RWPE2 (cell line): ENCODE measurements at regions not wholly inside any gene's neighbourhood (a gene's known extent, or its start where the extent isn't known, plus 50 kb on each side); places are given as distances from the start of the nearest gene placed in this dataset.

ENCODE experiments used
- ATAC-seq: fragments of 200-7000 bp; cut with Tn5 transposase; 3 replicates; pipeline ENCODE4 v1.9.1; 2021; ENCODE audit warnings: low read depth
- DNase-seq: peaks from one replicate; pipeline ENCODE4 v3.0.0-alpha.2; 2020; ENCODE audit warnings: low spot score
- H3K27ac ChIP-seq: fragments of 450-650 bp; 2 replicates; pipeline ENCODE4 v1.5.1; 2017; ENCODE audit warnings: mild to moderate bottlenecking; ENCODE audit not compliant: poor library complexity, severe bottlenecking
- H3K27me3 ChIP-seq: fragments of 250-450 bp; sonication (Bioruptor Pico); 2 replicates; pipeline ENCODE4 v1.5.1; 2021; ENCODE audit warnings: mild to moderate bottlenecking, moderate library complexity; ENCODE audit not compliant: insufficient read depth, poor library complexity, severe bottlenecking
- H3K36me3 ChIP-seq: fragments of 250-450 bp; sonication (Bioruptor Pico); 2 replicates; pipeline ENCODE4 v1.5.1; 2020; ENCODE audit warnings: low read depth, mild to moderate bottlenecking, moderate library complexity
- H3K4me1 ChIP-seq: fragments of 250-450 bp; sonication (Bioruptor Pico); 2 replicates; pipeline ENCODE4 v1.5.1; 2021; ENCODE audit warnings: mild to moderate bottlenecking, moderate library complexity; ENCODE audit not compliant: insufficient read depth, poor library complexity, severe bottlenecking
- H3K4me3 ChIP-seq: fragments of 250-450 bp; sonication (Bioruptor Pico); 2 replicates; pipeline ENCODE4 v1.5.1; 2021; ENCODE audit warnings: mild to moderate bottlenecking, moderate library complexity; ENCODE audit not compliant: severe bottlenecking
- H3K9me3 ChIP-seq: fragments of 250-450 bp; sonication (Bioruptor Pico); 2 replicates; pipeline ENCODE4 v1.5.1; 2021; ENCODE audit warnings: mild to moderate bottlenecking, moderate library complexity; ENCODE audit not compliant: severe bottlenecking
- TF ChIP-seq, protein P1 (sequence below): fragments of 450-650 bp; IDR thresholded peaks from one replicate; pipeline ENCODE4 v1.5.1; 2017; ENCODE audit warnings: mild to moderate bottlenecking, moderate library complexity; ENCODE audit not compliant: poor library complexity, severe bottlenecking

DNA sequence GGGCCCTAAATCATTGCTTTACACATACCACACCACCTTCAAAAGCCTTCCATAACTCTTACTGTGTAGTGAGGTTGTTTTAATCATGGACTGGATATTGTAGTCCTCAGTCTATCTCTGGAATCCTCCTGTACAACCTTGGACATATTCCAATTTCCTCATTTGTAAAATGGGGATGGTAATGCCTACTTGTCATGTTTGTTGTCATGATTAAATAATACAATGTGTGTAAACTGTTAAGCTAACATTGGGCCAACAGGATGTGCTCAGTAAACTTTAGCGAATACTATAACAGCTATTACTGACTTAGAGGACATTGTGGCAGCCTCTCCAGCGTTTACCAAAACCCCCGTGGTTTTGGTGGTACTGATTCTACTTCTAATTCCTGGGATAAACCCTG, 74.7 kb upstream of the PTPRM start:
- ATAC-seq (no peak), DNase-seq (no peak)
- H3K36me3 ChIP-seq = no peaks in the 10 kb centered on the region
- H3K9me3 ChIP-seq = no peaks in the 10 kb centered on the region
- TF ChIP-seq, protein P1, sequence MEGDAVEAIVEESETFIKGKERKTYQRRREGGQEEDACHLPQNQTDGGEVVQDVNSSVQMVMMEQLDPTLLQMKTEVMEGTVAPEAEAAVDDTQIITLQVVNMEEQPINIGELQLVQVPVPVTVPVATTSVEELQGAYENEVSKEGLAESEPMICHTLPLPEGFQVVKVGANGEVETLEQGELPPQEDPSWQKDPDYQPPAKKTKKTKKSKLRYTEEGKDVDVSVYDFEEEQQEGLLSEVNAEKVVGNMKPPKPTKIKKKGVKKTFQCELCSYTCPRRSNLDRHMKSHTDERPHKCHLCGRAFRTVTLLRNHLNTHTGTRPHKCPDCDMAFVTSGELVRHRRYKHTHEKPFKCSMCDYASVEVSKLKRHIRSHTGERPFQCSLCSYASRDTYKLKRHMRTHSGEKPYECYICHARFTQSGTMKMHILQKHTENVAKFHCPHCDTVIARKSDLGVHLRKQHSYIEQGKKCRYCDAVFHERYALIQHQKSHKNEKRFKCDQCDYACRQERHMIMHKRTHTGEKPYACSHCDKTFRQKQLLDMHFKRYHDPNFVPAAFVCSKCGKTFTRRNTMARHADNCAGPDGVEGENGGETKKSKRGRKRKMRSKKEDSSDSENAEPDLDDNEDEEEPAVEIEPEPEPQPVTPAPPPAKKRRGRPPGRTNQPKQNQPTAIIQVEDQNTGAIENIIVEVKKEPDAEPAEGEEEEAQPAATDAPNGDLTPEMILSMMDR = no peak
- no peaks in the 10 kb centered on the region for H3K4me1 ChIP-seq
- H3K27ac ChIP-seq = no peak overlapping the region
- no peak overlapping the region for H3K4me3 ChIP-seq
- H3K27me3 ChIP-seq = no peaks in the 10 kb centered on the region

DNA sequence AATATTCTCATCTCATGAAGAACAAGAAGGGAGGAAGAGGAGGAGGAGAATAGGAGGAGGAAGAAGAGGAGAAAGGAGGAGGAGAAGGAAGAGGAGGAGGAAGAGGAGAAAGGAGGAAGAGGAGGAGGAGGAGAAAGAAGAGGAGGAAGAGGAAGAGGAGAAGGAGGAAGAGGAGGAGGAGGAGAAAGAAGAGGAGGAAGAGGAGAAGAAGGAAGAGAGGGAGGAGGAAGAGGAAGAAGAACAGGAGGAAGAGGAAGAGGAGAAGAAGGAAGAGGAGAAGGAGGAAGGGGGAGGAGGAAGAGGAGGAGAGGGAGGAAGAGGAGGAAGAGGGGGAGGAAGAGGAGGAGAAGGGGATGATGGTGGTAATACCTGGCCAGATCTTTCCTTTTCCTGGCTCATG, 70.0 kb upstream of the PTPRM start:
- Histone ChIP-seq H3K36me3 (no peaks in the 10 kb centered on the region), H3K4me1 (no peaks in the 10 kb centered on the region), H3K9me3 (no peaks in the 10 kb centered on the region), H3K4me3 (no peak overlapping the region), H3K27me3 (no peaks in the 10 kb centered on the region), H3K27ac (no peak overlapping the region)
- TF ChIP-seq, protein P1 = no peak
- ATAC-seq = no peak
- DNase-seq = no peak

DNA sequence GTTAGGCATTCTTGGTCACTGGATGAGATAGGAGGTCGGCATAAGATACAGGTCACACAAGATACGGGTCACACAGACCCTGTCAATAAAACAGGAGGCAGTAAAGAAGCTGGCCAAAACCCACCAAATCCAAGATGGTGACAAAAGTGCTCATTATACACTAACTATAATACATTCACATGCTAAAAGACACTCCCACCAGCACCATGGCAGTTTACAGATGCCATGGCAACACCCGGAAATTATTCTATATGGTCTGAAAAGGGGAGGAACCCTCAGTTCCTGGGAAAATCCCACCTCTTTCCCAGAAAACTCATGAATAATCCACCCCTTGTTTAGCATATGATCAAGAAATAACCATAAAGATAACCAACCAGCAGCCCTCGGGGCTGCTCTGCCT, 56.0 kb upstream of the PTPRM start:
- TF ChIP-seq, protein P1 = no peak
- H3K9me3 ChIP-seq = no peaks in the 10 kb centered on the region

DNA sequence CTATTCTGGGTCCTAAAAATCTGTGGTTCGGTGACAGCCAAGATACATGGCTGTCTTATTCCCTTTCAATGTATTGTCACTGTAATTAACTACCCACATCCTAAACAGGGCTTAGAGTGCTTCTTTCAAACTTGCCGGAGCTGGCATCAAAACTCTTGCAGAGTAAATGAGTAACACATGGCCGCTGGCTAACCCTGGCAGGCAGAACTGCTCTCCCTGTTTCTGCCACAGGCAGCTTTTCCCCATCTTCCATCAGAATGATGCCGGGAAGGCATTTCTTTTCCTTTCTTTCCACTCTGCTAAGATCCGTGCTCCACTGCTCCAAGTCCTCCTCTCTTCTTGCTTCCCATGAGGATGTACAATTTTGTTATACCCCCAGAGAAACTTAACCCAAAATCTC, 54.8 kb upstream of the PTPRM start:
- ATAC-seq = peak; percentile 58; the same call in 2 of the 3 replicates
- Histone ChIP-seq H3K4me1 (peaks cover 13% of the 10 kb centered on the region), H3K4me3 (no peak overlapping the region), H3K9me3 (no peaks in the 10 kb centered on the region), H3K27me3 (no peaks in the 10 kb centered on the region), H3K27ac (no peak overlapping the region), H3K36me3 (no peaks in the 10 kb centered on the region)
- no peak for DNase-seq
- TF ChIP-seq, protein P1 = no peak

More for the DNA sequence above, 56.0 kb upstream of the PTPRM start:
- ATAC-seq (no peak), DNase-seq (no peak)
- H3K4me3 ChIP-seq = no peak overlapping the region
- H3K36me3 ChIP-seq = no peaks in the 10 kb centered on the region
- H3K27ac ChIP-seq = no peak overlapping the region
- H3K27me3 ChIP-seq = no peaks in the 10 kb centered on the region
- H3K4me1 ChIP-seq = peaks cover 13% of the 10 kb centered on the region

DNA sequence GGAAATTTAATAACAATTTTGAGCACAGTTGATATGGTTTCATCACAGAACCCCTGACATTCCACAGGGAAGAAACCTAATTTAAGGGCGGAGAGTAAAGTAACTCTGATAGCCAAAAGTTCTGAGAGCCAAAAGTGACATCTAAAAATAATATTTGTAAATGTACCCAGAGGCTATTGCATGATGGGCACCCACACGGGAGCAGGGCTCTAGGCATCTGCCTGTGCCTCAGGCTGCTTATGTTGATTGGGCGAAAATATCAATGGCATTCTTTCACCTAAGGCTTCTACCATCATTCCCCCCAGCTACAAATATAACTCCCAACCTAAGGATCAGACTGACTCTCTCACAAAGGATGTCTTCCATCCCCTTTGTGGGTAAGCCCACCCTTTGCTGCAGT, 54.1 kb upstream of the PTPRM start:
- no peaks in the 10 kb centered on the region for H3K9me3 ChIP-seq
- no peaks in the 10 kb centered on the region for H3K27me3 ChIP-seq
- TF ChIP-seq, protein P1 = no peak
- no peak overlapping the region for H3K27ac ChIP-seq
- H3K4me3 ChIP-seq = no peak overlapping the region
- no peak for DNase-seq
- no peak for ATAC-seq
- H3K4me1 ChIP-seq = peaks cover 13% of the 10 kb centered on the region
- H3K36me3 ChIP-seq = no peaks in the 10 kb centered on the region
